Femur (tissue), 1 donor: ENCODE measurements at regions not wholly inside any gene's neighbourhood (a gene's known extent, or its start where the extent isn't known, plus 50 kb on each side); places are given as distances from the start of the nearest gene placed in this dataset.
"Not testable (repeated sequence)": the region's sequence is repeated elsewhere in the genome, so short reads cannot be mapped to it uniquely, and the experiment has no call there.

ENCODE experiments used
- DNase-seq: peaks from one replicate; pipeline ENCODE4 v3.0.0-alpha.2; 2017

- DNase-seq, result not testable (repeated sequence)
Observed at GRCh38 chr4:54409270-54409817, 180.3 kb downstream of the PDGFRA start.

GRCh38 chr4:54414545-54414944 lies 185.5 kb downstream of the PDGFRA start:
- no peak for DNase-seq

- no peak for DNase-seq
Observed at GRCh38 chr4:54417476-54417875, 188.4 kb downstream of the PDGFRA start.

GRCh38 chr4:54418468-54418867 lies 189.4 kb downstream of the PDGFRA start:
- DNase-seq, result no peak

GRCh38 chr4:54423066-54423465 lies 194.0 kb downstream of the PDGFRA start:
- DNase-seq, result no peak

GRCh38 chr4:54427826-54428225 lies 198.7 kb downstream of the PDGFRA start:
- no peak for DNase-seq

- no peak for DNase-seq
Observed at GRCh38 chr4:54428940-54429339, 199.8 kb downstream of the PDGFRA start.

GRCh38 chr4:54433686-54434085 lies 204.6 kb downstream of the PDGFRA start:
- no peak for DNase-seq

GRCh38 chr4:54439831-54440243 lies 210.7 kb downstream of the PDGFRA start:
- DNase-seq, result peak; percentile 63

GRCh38 chr4:54440394-54441136 lies 211.5 kb downstream of the PDGFRA start:
- DNase-seq, result peak; percentile 16

GRCh38 chr4:54445866-54446265 lies 211.9 kb upstream of the KIT start:
- DNase-seq, result no peak

- no peak for DNase-seq
Observed at GRCh38 chr4:54446581-54446980, 211.2 kb upstream of the KIT start.

GRCh38 chr4:54447304-54447703 lies 210.5 kb upstream of the KIT start:
- no peak for DNase-seq

GRCh38 chr4:54449999-54450398 lies 207.8 kb upstream of the KIT start:
- no peak for DNase-seq

- not testable (repeated sequence) for DNase-seq
Observed at GRCh38 chr4:54466960-54467359, 190.8 kb upstream of the KIT start.

- no peak for DNase-seq
Observed at GRCh38 chr4:54473077-54473545, 184.6 kb upstream of the KIT start.

- DNase-seq, result no peak
Observed at GRCh38 chr4:54473798-54474197, 184.0 kb upstream of the KIT start.

- no peak for DNase-seq
Observed at GRCh38 chr4:54475546-54475945, 182.2 kb upstream of the KIT start.

GRCh38 chr4:54482529-54483200 lies 175.1 kb upstream of the KIT start:
- no peak for DNase-seq

GRCh38 chr4:54484383-54484782 lies 173.4 kb upstream of the KIT start:
- DNase-seq, result no peak

GRCh38 chr4:54487491-54487890 lies 170.3 kb upstream of the KIT start:
- no peak for DNase-seq

- no peak for DNase-seq
Observed at GRCh38 chr4:54493862-54494261, 163.9 kb upstream of the KIT start.

GRCh38 chr4:54495091-54495490 lies 162.7 kb upstream of the KIT start:
- no peak for DNase-seq

- no peak for DNase-seq
Observed at GRCh38 chr4:54495641-54496040, 162.1 kb upstream of the KIT start.
